GM23338 (cell line): ENCODE measurements at regions not wholly inside any gene's neighbourhood (a gene's known extent, or its start where the extent isn't known, plus 50 kb on each side); places are given as distances from the start of the nearest gene placed in this dataset.

Experiments used
- ATAC-seq: fragments of 200-7000 bp; cut with Tn5 transposase; 3 replicates; pipeline ENCODE4 v1.9.1; 2020
- DNase-seq: peaks from one replicate; pipeline ENCODE4 v3.0.0-alpha.2; 2015; ENCODE audit warnings: low spot score
- H2AFZ ChIP-seq: fragments of 200-600 bp; sonication (generic); 2 replicates; pipeline ENCODE4 v1.8.0; 2016; ENCODE audit warnings: antibody characterized with exemption, mild to moderate bottlenecking, moderate library complexity
- H3F3A ChIP-seq: fragments of 200-600 bp; sonication (generic); replicated peaks from 2 replicates; pipeline ENCODE4 v1.8.0; 2017; ENCODE audit warnings: antibody characterized with exemption, mixed run types, low read depth
- H3K27ac ChIP-seq: fragments of 200-600 bp; sonication (generic); 2 replicates; pipeline ENCODE4 v1.6.1; 2016; ENCODE audit warnings: low read depth
- H3K27me3 ChIP-seq: fragments of 200-600 bp; sonication (generic); 2 replicates; pipeline ENCODE4 v1.8.0; 2016; ENCODE audit warnings: mild to moderate bottlenecking, mixed run types, moderate library complexity; ENCODE audit not compliant: insufficient read depth
- H3K36me3 ChIP-seq: fragments of 200-600 bp; sonication (generic); 2 replicates; pipeline ENCODE4 v1.8.0; 2016; ENCODE audit warnings: mild to moderate bottlenecking; ENCODE audit not compliant: insufficient read depth
- H3K4me1 ChIP-seq: fragments of 200-600 bp; sonication (generic); 2 replicates; pipeline ENCODE4 v1.8.0; 2016; ENCODE audit warnings: mild to moderate bottlenecking, moderate library complexity; ENCODE audit not compliant: insufficient read depth
- H3K4me2 ChIP-seq: fragments of 200-600 bp; sonication (generic); 2 replicates; pipeline ENCODE4 v1.7.1; 2017; ENCODE audit warnings: mixed run types
- H3K4me3 ChIP-seq: fragments of 200-600 bp; sonication (generic); 2 replicates; pipeline ENCODE4 v1.6.1; 2016; ENCODE audit warnings: mixed run types
- H3K79me2 ChIP-seq: fragments of 200-600 bp; sonication (generic); replicated peaks from 2 replicates; pipeline ENCODE4 v1.8.0; 2017; ENCODE audit warnings: mild to moderate bottlenecking; ENCODE audit not compliant: insufficient read depth
- H3K9me2 ChIP-seq: fragments of 200-600 bp; sonication (generic); 2 replicates; pipeline ENCODE4 v1.8.0; 2017; ENCODE audit not compliant: insufficient read depth
- H4K20me1 ChIP-seq: fragments of 200-600 bp; sonication (generic); replicated peaks from 2 replicates; pipeline ENCODE4 v1.8.0; 2017; ENCODE audit warnings: mild to moderate bottlenecking; ENCODE audit not compliant: insufficient read depth
- H3K27ac Mint-ChIP-seq: 2 replicates; pipeline ENCODE4 v1.8.0; 2020; ENCODE audit warnings: inconsistent platforms, mild to moderate bottlenecking, moderate library complexity, mixed read lengths
- H3K27me3 Mint-ChIP-seq: 3 replicates; pipeline ENCODE4 v1.8.0; 2022; ENCODE audit warnings: low read depth, mild to moderate bottlenecking, moderate library complexity, mixed read lengths, inconsistent platforms; ENCODE audit not compliant: insufficient read depth, poor library complexity
- H3K36me3 Mint-ChIP-seq: 3 replicates; pipeline ENCODE4 v1.8.0; 2021; ENCODE audit warnings: low read depth, mild to moderate bottlenecking, inconsistent platforms, moderate library complexity, mixed read lengths
- H3K4me1 Mint-ChIP-seq: 3 replicates; pipeline ENCODE4 v1.8.0; 2020; ENCODE audit warnings: mild to moderate bottlenecking, inconsistent platforms, mixed read lengths
- H3K4me3 Mint-ChIP-seq: 3 replicates; pipeline ENCODE4 v1.8.0; 2021; ENCODE audit warnings: moderate library complexity, mild to moderate bottlenecking, inconsistent platforms, mixed read lengths
- H3K9me3 Mint-ChIP-seq: 3 replicates; pipeline ENCODE4 v1.8.0; 2020; ENCODE audit warnings: moderate library complexity, mild to moderate bottlenecking, inconsistent platforms, mixed read lengths
- CTCF ChIP-seq, 2 experiments: fragments of 200-600 bp in 1 of 2; sonication (generic) in 1 of 2; conservative IDR thresholded peaks; 2 replicates each; pipeline versions ENCODE4 v1.5.1 to v1.6.1; 2016 to 2017; ENCODE audit warnings: antibody characterized with exemption in 2 of 2, low read depth in 2 of 2, mild to moderate bottlenecking in 2 of 2, moderate library complexity in 1 of 2
- EZH2 ChIP-seq: fragments of 200-600 bp; sonication (generic); IDR thresholded peaks from one replicate; pipeline ENCODE4 v1.8.0; 2017; ENCODE audit warnings: antibody characterized with exemption, mild to moderate bottlenecking, low read depth; ENCODE audit not compliant: unreplicated experiment
- EZH2phosphoT487 ChIP-seq: fragments of 200-600 bp; sonication (generic); IDR thresholded peaks from one replicate; pipeline ENCODE4 v1.8.1; 2018; ENCODE audit warnings: antibody characterized with exemption; ENCODE audit not compliant: unreplicated experiment
- JUNB ChIP-seq: IDR thresholded peaks from one replicate; pipeline ENCODE4 v1.6.1; 2016; ENCODE audit warnings: antibody characterized with exemption; ENCODE audit not compliant: unreplicated experiment
- NANOG ChIP-seq: IDR thresholded peaks from 2 replicates; pipeline ENCODE4 v1.6.1; 2016; ENCODE audit warnings: antibody characterized with exemption, borderline replicate concordance
- POLR2AphosphoS5 ChIP-seq: IDR thresholded peaks from 2 replicates; pipeline ENCODE4 v1.6.1; 2016; ENCODE audit warnings: antibody characterized with exemption, low read depth
- REST ChIP-seq: IDR thresholded peaks from one replicate; pipeline ENCODE4 v1.6.1; 2018; ENCODE audit warnings: antibody characterized with exemption; ENCODE audit not compliant: unreplicated experiment
- STAT1 ChIP-seq: IDR thresholded peaks from one replicate; pipeline ENCODE4 v1.6.1; 2016; ENCODE audit warnings: antibody characterized with exemption; ENCODE audit not compliant: unreplicated experiment
- ZNF114 ChIP-seq: fragments of 250-450 bp; sonication (Bioruptor Pico); IDR thresholded peaks from 2 replicates; pipeline ENCODE4 v1.5.0; 2020; ENCODE audit warnings: mild to moderate bottlenecking, moderate library complexity

GRCh38 chr17:79169861-79170260, 95.2 kb downstream of the ENGASE start (continued):
- TF ChIP-seq CTCF (conservative IDR thresholded peaks at IDR 0.05; ENCODE audit: low read depth in 2 of 2) (no peak), REST (no peak), EZH2phosphoT487 (no peak)

GRCh38 chr17:79169366-79169765, 94.7 kb downstream of the ENGASE start:
- Histone ChIP-seq H4K20me1 (no peaks in the 10 kb centered on the region), H2AFZ (no peak overlapping the region), H3K9me2 (no peaks in the 10 kb centered on the region), H3K4me2 (no peak overlapping the region), H3K4me3 (no peak overlapping the region), H3K36me3 (no peaks in the 10 kb centered on the region), H3K27ac (no peak overlapping the region), H3K27me3 (no peaks in the 10 kb centered on the region), H3F3A (no peaks in the 10 kb centered on the region), H3K4me1 (no peaks in the 10 kb centered on the region), H3K79me2 (no peaks in the 10 kb centered on the region)
- H3K4me1 Mint-ChIP-seq = no peaks in the 10 kb centered on the region; the same call in 1 of the 3 replicates
- H3K27me3 Mint-ChIP-seq = peaks cover 1% of the 10 kb centered on the region
- H3K4me3 Mint-ChIP-seq = no peak overlapping the region
- H3K27ac Mint-ChIP-seq = no peak overlapping the region
- DNase-seq = no peak
- H3K36me3 Mint-ChIP-seq = no peaks in the 10 kb centered on the region; the same call in 2 of the 3 replicates
- H3K9me3 Mint-ChIP-seq = no peaks in the 10 kb centered on the region
- ATAC-seq = no peak
- TF ChIP-seq ZNF114 (CRISPR knock-in tag) = no peak
- no peak for TF ChIP-seq EZH2
- no peak for TF ChIP-seq CTCF (conservative IDR thresholded peaks at IDR 0.05; ENCODE audit: low read depth in 2 of 2)
- TF ChIP-seq JUNB = no peak
- no peak for TF ChIP-seq STAT1
- no peak for TF ChIP-seq REST
- TF ChIP-seq EZH2phosphoT487 = no peak
- TF ChIP-seq NANOG = no peak
- no peak for TF ChIP-seq POLR2AphosphoS5
